ENCODE measurements at regions not wholly inside any gene's neighbourhood (a gene's known extent, or its start where the extent isn't known, plus 50 kb on each side); places are given as distances from the start of the nearest gene placed in this dataset.

- DNase-seq, result no peak
Observed at GRCh38 chr18:14031053-14031452, 101.2 kb downstream of the ZNF519 start.

DNA sequence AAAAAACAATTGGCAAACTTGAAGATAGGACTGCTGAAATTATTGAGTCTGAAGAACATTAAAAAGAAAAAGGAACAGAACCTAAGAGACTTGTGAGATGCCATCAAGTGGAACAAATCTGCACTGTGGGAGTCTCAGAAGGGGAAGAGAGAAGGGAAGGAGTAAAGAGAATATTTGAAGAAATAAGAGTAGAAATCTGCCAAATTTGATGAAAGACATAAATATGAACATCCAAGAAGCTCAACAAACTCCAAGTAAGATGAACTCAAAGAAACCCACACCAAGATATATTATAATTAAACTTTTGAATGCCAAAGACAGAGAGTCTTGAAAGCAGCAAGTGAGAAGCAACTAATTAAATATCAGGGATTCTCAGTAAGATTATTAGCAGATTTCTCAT lies 102.7 kb downstream of the ZNF519 start:
- DNase-seq, result no peak

DNA sequence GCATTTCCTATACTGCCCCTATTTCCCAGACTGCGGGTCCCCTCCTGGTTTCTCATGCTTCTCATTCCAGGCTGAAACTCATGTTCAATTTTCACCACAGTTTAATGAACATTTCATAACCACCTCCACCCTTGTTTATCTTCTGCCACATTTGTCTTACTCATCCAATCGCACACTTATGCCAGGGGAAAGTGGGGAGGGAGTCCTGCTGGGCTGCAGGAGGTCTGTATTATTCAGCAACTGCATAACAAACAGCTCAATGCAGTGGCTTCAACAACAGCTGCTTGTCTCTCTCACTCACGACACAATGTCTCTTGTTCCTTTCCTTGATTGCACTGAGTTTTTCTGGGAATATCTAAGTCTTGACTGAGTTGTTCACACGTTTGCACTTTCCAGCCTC lies 106.0 kb downstream of the ZNF519 start:
- DNase-seq, result no peak

DNA sequence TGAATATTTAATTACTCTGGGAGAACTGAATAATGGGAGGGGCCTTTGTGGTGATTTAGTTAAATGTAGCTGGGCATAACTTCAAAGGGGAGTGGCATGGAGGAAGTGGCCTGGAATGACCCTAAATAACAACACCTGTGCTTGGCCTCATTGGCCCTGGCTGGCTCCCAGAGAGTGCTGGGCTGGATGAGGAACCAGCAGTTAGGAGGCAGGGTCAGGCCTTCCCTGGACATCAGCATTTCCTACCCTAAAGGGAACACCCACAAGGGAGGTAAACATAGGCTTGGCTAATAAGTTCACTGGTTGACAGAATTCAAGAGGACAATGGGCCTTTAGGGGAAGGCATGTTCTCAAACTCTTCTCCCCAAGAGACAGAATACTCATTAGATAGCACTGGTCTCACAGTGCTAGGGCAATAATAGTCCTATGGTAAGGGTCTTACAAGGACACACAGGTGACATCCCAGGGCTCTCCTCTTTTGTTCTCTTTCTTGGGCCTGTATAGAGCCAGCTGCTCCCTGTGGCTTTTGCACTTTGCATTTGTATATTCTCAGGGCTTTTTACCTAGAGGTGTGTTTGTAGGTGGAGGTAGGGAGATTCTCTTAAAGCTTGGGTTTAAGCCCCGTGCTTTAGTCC lies 106.8 kb downstream of the ZNF519 start:
- DNase-seq, result no peak

DNA sequence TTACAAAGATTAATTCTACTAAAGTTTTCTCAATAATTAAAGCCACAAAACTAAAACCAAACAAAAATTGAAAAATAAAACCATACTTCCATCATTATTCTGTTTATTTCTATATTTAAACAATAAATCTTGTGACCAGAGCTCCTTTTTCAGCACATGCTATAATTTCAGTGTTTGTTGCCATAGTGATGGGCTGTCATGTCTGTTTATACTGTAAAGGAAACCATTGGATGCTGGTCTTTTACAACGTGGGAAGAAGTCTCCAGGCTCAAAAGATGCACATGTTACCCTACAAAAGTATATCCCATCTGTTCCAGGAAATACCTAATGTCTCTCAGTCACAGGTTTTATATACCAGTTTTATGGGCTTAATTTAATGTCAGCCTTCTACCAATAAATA lies 100.1 kb upstream of the MC2R start:
- no peak for DNase-seq

GRCh38 chr18:14014456-14014855 lies 99.1 kb upstream of the MC2R start:
- DNase-seq, result no peak

- no peak for DNase-seq
Observed at GRCh38 chr18:14000884-14001283, 85.5 kb upstream of the MC2R start.

- no peak for DNase-seq
Observed at GRCh38 chr18:13999231-13999630, 83.9 kb upstream of the MC2R start.

- no peak for DNase-seq
Observed at GRCh38 chr18:13998571-13998970, 83.2 kb upstream of the MC2R start.

GRCh38 chr18:13993730-13994129 lies 78.4 kb upstream of the MC2R start:
- no peak for DNase-seq

DNA sequence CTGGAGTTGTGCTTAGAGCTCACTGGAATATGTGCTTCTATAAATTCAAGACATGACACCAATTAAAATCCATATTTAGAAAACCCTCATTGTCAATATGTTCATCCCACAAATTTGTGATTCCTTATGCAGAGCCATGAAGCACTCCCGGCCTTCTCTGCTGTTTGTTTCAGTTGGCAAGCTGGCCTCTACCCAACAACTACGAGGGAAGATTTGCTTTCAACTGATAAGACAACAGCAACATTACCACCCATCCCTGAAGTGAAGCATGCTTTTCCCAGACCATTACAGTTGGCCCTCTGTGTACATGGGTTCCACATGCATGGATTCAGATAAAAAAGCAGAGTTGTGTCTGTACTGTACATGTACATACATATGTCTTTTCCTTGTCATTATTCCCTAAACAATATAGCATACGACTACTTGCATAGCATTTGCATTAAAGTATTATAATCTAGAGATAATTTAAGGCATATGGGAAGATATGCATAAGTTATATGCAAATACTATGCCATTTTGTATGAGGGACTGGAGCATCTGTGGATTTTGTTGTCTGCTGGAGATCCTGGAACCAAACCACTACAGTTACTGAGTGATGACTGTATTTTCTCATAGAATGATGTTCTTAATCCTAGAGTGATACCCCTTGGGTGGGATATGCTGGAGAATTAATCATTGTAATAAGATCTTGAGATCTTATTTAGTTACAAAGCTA lies 77.6 kb upstream of the MC2R start:
- no peak for DNase-seq

DNA sequence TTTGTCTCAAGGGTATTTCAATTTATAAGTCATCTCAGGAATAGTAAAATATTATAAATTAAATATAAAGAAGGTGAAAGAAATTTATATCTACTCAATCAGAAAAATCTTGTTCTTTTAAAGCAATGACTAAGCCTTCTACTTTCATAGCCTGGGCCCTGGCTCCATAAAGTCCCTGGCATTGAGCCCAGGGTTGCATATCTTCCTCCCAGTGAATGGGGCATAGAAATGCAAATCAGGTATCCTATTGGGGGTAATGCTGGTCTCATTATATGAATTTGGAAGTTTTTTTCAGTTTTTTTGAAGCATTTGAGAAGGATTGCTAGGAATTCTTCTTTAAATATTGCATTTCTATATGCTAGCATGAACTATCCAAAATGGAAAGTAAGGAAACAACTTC lies 73.9 kb upstream of the MC2R start:
- DNase-seq, result no peak

DNA sequence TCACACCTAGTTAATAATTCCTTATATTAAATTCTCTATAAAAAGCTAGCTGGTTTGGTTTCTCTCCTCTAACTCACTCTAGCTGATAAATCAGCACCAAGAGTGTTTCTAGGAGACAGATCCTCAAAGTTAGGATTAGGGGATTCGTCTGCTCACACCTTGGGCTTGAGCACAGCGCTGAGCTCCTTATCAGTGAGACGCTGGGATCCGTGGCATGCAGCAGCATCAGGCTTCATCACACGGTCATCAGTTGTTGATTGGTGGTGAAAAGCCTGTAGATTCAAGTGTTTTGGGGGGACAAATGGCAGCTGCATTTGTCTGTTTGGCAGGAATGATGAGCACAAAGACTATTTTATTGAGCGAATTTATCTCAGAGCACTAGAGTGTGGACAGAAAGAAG lies 72.6 kb upstream of the MC2R start:
- no peak for DNase-seq

DNA sequence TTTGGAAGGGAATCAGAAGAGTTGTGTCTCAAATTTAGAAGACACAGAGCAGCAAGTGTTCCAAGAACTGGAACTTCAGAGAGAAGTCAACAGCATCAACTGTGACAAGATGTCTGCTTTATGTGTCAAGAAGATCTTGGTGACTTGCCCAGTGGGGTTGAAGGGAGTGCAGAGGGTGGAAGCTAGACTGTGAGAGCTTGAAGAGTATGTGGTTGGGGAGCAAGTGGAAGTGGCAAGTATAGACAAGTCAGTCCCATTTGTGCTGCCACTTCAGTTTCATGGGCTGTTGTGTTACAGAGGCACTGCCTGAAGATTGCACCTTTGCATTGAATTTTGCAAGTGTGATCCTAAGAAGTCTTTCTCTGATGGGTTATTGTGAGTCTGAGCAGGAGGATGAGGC lies 68.7 kb upstream of the MC2R start:
- DNase-seq, result no peak

- DNase-seq, result no peak
Observed at GRCh38 chr18:13983506-13983905, 68.2 kb upstream of the MC2R start.

- peak; percentile 60 for DNase-seq
Observed at GRCh38 chr18:13982126-13982525, 66.8 kb upstream of the MC2R start.

GRCh38 chr18:13973061-13973575 lies 57.8 kb upstream of the MC2R start:
- no peak for DNase-seq
